ENCODE measurements at regions not wholly inside any gene's neighbourhood (a gene's known extent, or its start where the extent isn't known, plus 50 kb on each side); places are given as distances from the start of the nearest gene placed in this dataset.

- no peaks in the 10 kb centered on the region for H3K27me3 Mint-ChIP-seq
- no peaks in the 10 kb centered on the region for H3K9me3 ChIP-seq (ENCODE audit: control insufficient read depth, low read length, poor library complexity, severe bottlenecking)
- ATAC-seq (no peak), DNase-seq (no peak)
- H3K4me1 Mint-ChIP-seq: no peaks in the 10 kb centered on the region
- H3K36me3 Mint-ChIP-seq (ENCODE audit: low read depth): no peaks in the 10 kb centered on the region
- no peak overlapping the region for H3K27ac Mint-ChIP-seq
- no peak overlapping the region for H3K4me3 Mint-ChIP-seq
These were observed 296.8 kb downstream of the WDR72 start for GRCh38 chr15:53462651-53463050.

GRCh38 chr15:53461677-53462076 is 297.8 kb downstream of the WDR72 start:
- no peak overlapping the region for H3K4me3 Mint-ChIP-seq
- ATAC-seq: no peak
- no peak overlapping the region for H3K27ac Mint-ChIP-seq
- no peaks in the 10 kb centered on the region for H3K27me3 Mint-ChIP-seq
- H3K4me1 Mint-ChIP-seq: no peaks in the 10 kb centered on the region
- H3K9me3 ChIP-seq (ENCODE audit: control insufficient read depth, low read length, poor library complexity, severe bottlenecking): no peaks in the 10 kb centered on the region
- no peaks in the 10 kb centered on the region for H3K36me3 Mint-ChIP-seq (ENCODE audit: low read depth)
- DNase-seq: no peak

GRCh38 chr15:53458736-53459135 is 300.7 kb downstream of the WDR72 start:
- no peaks in the 10 kb centered on the region for H3K4me1 Mint-ChIP-seq
- no peak overlapping the region for H3K27ac Mint-ChIP-seq
- ATAC-seq (no peak), DNase-seq (no peak)
- no peaks in the 10 kb centered on the region for H3K36me3 Mint-ChIP-seq (ENCODE audit: low read depth)
- no peak overlapping the region for H3K4me3 Mint-ChIP-seq
- no peaks in the 10 kb centered on the region for H3K9me3 ChIP-seq (ENCODE audit: control insufficient read depth, low read length, poor library complexity, severe bottlenecking)
- H3K27me3 Mint-ChIP-seq: no peaks in the 10 kb centered on the region

- Mint-ChIP-seq H3K27ac (no peak overlapping the region), H3K27me3 (no peaks in the 10 kb centered on the region), H3K4me3 (no peak overlapping the region), H3K36me3 (ENCODE audit: low read depth) (no peaks in the 10 kb centered on the region), H3K4me1 (no peaks in the 10 kb centered on the region)
- ATAC-seq: no peak
- DNase-seq: no peak
- H3K9me3 ChIP-seq (ENCODE audit: control insufficient read depth, low read length, poor library complexity, severe bottlenecking): no peaks in the 10 kb centered on the region
These were observed 302.0 kb downstream of the WDR72 start for GRCh38 chr15:53457479-53457878.

DNA sequence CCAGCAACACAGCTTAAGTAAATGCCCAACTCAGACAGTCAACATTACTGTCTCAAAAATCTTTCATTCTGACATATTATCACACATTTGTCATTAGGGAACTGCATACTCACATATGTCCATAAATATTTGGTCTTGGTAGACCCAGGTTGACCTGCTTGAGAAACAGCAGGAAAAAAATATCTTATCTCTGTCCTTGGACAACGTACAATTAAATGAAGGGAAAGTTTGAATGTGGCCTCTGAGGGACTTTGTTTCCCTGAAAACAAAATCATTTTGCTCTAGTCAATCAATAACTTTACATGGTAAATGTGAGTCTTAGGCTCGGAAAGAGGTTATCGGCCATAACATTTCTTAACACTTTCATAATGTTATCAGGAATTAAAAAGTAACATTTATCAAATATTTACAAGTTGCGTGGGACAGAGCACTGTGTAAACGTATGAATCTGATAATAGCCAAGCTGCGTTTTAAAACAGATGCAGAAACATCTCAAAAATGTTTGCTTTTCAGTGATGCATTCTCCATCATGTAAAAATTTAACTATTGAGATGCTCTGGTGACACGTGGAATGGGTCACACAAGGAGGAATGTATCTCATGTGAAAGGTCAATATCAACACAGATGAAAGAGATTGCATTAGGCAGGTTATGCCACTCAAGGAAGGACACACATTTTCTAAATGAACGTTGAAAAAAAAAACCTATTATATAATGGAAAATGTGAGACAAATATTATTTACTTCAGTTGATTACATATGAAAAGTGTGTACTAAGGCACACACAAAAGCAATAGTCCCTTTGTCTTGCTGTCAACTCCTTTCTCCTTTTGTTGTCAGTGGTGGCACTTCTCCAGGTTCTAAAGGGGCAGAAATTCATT is 304.4 kb downstream of the WDR72 start:
- Mint-ChIP-seq H3K4me1 (no peaks in the 10 kb centered on the region), H3K4me3 (no peak overlapping the region), H3K27me3 (peaks cover 8% of the 10 kb centered on the region), H3K27ac (no peak overlapping the region), H3K36me3 (ENCODE audit: low read depth) (no peaks in the 10 kb centered on the region)
- H3K9me3 ChIP-seq (ENCODE audit: control insufficient read depth, low read length, poor library complexity, severe bottlenecking): no peaks in the 10 kb centered on the region
- DNase-seq (no peak), ATAC-seq (no peak)

- Mint-ChIP-seq H3K27ac (no peak overlapping the region), H3K4me1 (no peaks in the 10 kb centered on the region), H3K4me3 (no peak overlapping the region), H3K36me3 (ENCODE audit: low read depth) (no peaks in the 10 kb centered on the region), H3K27me3 (peaks cover 8% of the 10 kb centered on the region)
- DNase-seq (no peak), ATAC-seq (no peak)
- H3K9me3 ChIP-seq (ENCODE audit: control insufficient read depth, low read length, poor library complexity, severe bottlenecking): no peaks in the 10 kb centered on the region
These were observed 305.0 kb downstream of the WDR72 start for GRCh38 chr15:53454535-53454842.

GRCh38 chr15:53453253-53454105 is 306.0 kb downstream of the WDR72 start:
- Mint-ChIP-seq H3K4me3 (no peak overlapping the region), H3K4me1 (no peaks in the 10 kb centered on the region), H3K27me3 (peaks cover 9% of the 10 kb centered on the region), H3K27ac (no peak overlapping the region), H3K36me3 (ENCODE audit: low read depth) (no peaks in the 10 kb centered on the region)
- no peak for DNase-seq
- no peaks in the 10 kb centered on the region for H3K9me3 ChIP-seq (ENCODE audit: control insufficient read depth, low read length, poor library complexity, severe bottlenecking)
- no peak for ATAC-seq

DNA sequence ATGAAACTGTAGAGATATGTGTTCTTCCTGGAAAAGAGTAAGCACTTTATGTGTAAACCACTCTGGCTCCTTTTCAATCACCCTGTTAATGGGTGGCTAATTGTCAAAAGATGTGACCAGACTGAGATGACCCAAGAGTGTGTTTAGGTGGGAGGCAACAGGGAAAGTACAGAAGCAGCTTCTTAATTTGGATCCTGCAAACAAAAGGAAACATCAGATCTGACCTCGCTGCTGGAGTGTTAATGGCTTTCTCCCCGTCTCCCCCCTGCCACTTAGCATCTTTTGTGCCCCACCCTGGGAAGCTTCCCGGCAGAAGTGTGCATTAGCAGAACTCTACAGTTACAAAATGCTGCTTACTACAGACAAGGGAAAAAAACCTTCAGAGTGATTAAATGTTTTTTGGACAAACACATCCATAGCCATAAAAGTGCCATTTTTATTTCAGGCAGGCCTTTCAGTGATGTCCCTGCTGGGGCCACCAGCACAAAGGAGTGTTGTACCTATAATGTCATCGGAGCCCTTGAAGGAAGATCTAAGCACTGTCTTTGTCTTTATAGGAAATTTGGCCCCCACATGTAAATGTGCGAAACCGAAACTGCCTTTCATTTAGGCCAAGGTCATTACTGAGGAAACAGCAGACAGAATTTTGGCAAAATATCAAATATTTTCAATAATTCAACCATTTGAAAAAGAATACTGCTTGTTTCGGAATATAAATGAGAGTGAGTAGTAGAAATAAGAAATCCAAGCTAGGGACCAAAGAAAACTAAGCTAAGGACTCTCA is 311.0 kb downstream of the WDR72 start:
- Mint-ChIP-seq H3K36me3 (ENCODE audit: low read depth) (no peaks in the 10 kb centered on the region), H3K4me1 (no peaks in the 10 kb centered on the region), H3K27ac (no peak overlapping the region), H3K27me3 (peaks cover 14% of the 10 kb centered on the region), H3K4me3 (no peak overlapping the region)
- ATAC-seq (no peak), DNase-seq (no peak)
- no peaks in the 10 kb centered on the region for H3K9me3 ChIP-seq (ENCODE audit: control insufficient read depth, low read length, poor library complexity, severe bottlenecking)

GRCh38 chr15:53447742-53448141 is 311.7 kb downstream of the WDR72 start:
- H3K9me3 ChIP-seq (ENCODE audit: control insufficient read depth, low read length, poor library complexity, severe bottlenecking): no peaks in the 10 kb centered on the region
- H3K4me3 Mint-ChIP-seq: no peak overlapping the region
- DNase-seq (no peak), ATAC-seq (no peak)
- peaks cover 14% of the 10 kb centered on the region for H3K27me3 Mint-ChIP-seq
- H3K27ac Mint-ChIP-seq: no peak overlapping the region
- H3K4me1 Mint-ChIP-seq: no peaks in the 10 kb centered on the region
- H3K36me3 Mint-ChIP-seq (ENCODE audit: low read depth): no peaks in the 10 kb centered on the region

- no peak overlapping the region for H3K27ac Mint-ChIP-seq
These were observed 312.3 kb downstream of the WDR72 start for GRCh38 chr15:53447053-53447574.

GRCh38 chr15:53446376-53446775 is 313.1 kb downstream of the WDR72 start:
- no peak for DNase-seq
- H3K27me3 Mint-ChIP-seq: peaks cover 14% of the 10 kb centered on the region
- no peak overlapping the region for H3K4me3 Mint-ChIP-seq
- no peak overlapping the region for H3K27ac Mint-ChIP-seq
- ATAC-seq: no peak
- H3K9me3 ChIP-seq (ENCODE audit: control insufficient read depth, low read length, poor library complexity, severe bottlenecking): no peaks in the 10 kb centered on the region
- H3K4me1 Mint-ChIP-seq: no peaks in the 10 kb centered on the region
- H3K36me3 Mint-ChIP-seq (ENCODE audit: low read depth): no peaks in the 10 kb centered on the region

More at GRCh38 chr15:53447053-53447574, 312.3 kb downstream of the WDR72 start:
- Mint-ChIP-seq H3K27me3 (peaks cover 14% of the 10 kb centered on the region), H3K4me3 (no peak overlapping the region), H3K36me3 (ENCODE audit: low read depth) (no peaks in the 10 kb centered on the region), H3K4me1 (no peaks in the 10 kb centered on the region)
- ATAC-seq: no peak
- DNase-seq: no peak
- no peaks in the 10 kb centered on the region for H3K9me3 ChIP-seq (ENCODE audit: control insufficient read depth, low read length, poor library complexity, severe bottlenecking)

GRCh38 chr15:53445531-53445930 is 313.9 kb downstream of the WDR72 start:
- Mint-ChIP-seq H3K36me3 (ENCODE audit: low read depth) (no peaks in the 10 kb centered on the region), H3K4me3 (no peak overlapping the region), H3K27me3 (peaks cover 7% of the 10 kb centered on the region), H3K4me1 (no peaks in the 10 kb centered on the region), H3K27ac (no peak overlapping the region)
- DNase-seq (no peak), ATAC-seq (no peak)
- H3K9me3 ChIP-seq (ENCODE audit: control insufficient read depth, low read length, poor library complexity, severe bottlenecking): no peaks in the 10 kb centered on the region

All from T-helper 17 cell (primary cell).